OCI-LY1 (cell line): ENCODE measurements at regions not wholly inside any gene's neighbourhood (a gene's known extent, or its start where the extent isn't known, plus 50 kb on each side); places are given as distances from the start of the nearest gene placed in this dataset.

ENCODE experiments used
- H2AFZ ChIP-seq: fragments of 200-600 bp; sonication (generic), shearing (Covaris generic); 2 replicates; pipeline ENCODE4 v1.6.0; 2014; ENCODE audit warnings: antibody characterized with exemption, mild to moderate bottlenecking, low read length
- H3F3A ChIP-seq: fragments of 200-600 bp; sonication (generic), shearing (Covaris generic); 2 replicates; pipeline ENCODE4 v1.6.0; 2014; ENCODE audit warnings: mild to moderate bottlenecking, antibody characterized with exemption, low read length, moderate library complexity; ENCODE audit not compliant: insufficient read depth
- H3K27ac ChIP-seq: fragments of 200-600 bp; sonication (generic); 2 replicates; pipeline ENCODE4 v1.5.1; 2014; ENCODE audit warnings: low read length, mixed run types, mild to moderate bottlenecking, low read depth; ENCODE audit not compliant: poor library complexity, severe bottlenecking
- H3K27me3 ChIP-seq: fragments of 200-600 bp; sonication (generic); 2 replicates; pipeline ENCODE4 v1.6.0; 2014; ENCODE audit warnings: antibody characterized with exemption, mild to moderate bottlenecking, low read length, moderate library complexity; ENCODE audit not compliant: insufficient read depth
- H3K36me3 ChIP-seq: fragments of 200-600 bp; sonication (generic); 2 replicates; pipeline ENCODE4 v1.6.1; 2014; ENCODE audit warnings: mild to moderate bottlenecking, antibody characterized with exemption, low read length, moderate library complexity, mixed read lengths; ENCODE audit not compliant: insufficient read depth
- H3K4me1 ChIP-seq: fragments of 200-600 bp; sonication (generic); 2 replicates; pipeline ENCODE4 v1.5.1; 2014; ENCODE audit warnings: mild to moderate bottlenecking, low read length, moderate library complexity; ENCODE audit not compliant: insufficient read depth, severe bottlenecking
- H3K4me2 ChIP-seq: fragments of 200-600 bp; sonication (generic), shearing (Covaris generic); 2 replicates; pipeline ENCODE4 v1.6.1; 2014; ENCODE audit warnings: low read length
- H3K4me3 ChIP-seq: fragments of 200-600 bp; sonication (generic); 2 replicates; pipeline ENCODE4 v1.5.1; 2014; ENCODE audit warnings: low read length, low read depth, mild to moderate bottlenecking, mixed read lengths; ENCODE audit not compliant: poor library complexity, severe bottlenecking
- H3K79me2 ChIP-seq: fragments of 200-600 bp; shearing (Covaris generic); 2 replicates; pipeline ENCODE4 v1.6.1; 2016; ENCODE audit warnings: mixed run types, low read length, mixed read lengths; ENCODE audit not compliant: insufficient read depth
- H3K9ac ChIP-seq: fragments of 200-600 bp; sonication (generic), shearing (Covaris generic); 2 replicates; pipeline ENCODE4 v1.6.1; 2014; ENCODE audit warnings: mild to moderate bottlenecking, low read length, mixed read lengths
- H3K9me2 ChIP-seq: fragments of 200-600 bp; sonication (generic), shearing (Covaris generic); 2 replicates; pipeline ENCODE4 v1.6.1; 2014; ENCODE audit warnings: low read depth, mild to moderate bottlenecking, low read length, mixed read lengths
- H3K9me3 ChIP-seq: fragments of 200-600 bp; shearing (Covaris generic); 2 replicates; pipeline ENCODE4 v1.6.1; 2014; ENCODE audit warnings: low read length, mixed read lengths
- H4K20me1 ChIP-seq: fragments of 200-600 bp; sonication (generic), shearing (Covaris generic); 2 replicates; pipeline ENCODE4 v1.6.0; 2016; ENCODE audit warnings: mild to moderate bottlenecking, low read length; ENCODE audit not compliant: insufficient read depth
- EZH2 ChIP-seq: fragments of 200-600 bp; sonication (generic), shearing (Covaris generic); IDR thresholded peaks from 2 replicates; pipeline ENCODE4 v1.8.0; 2017; ENCODE audit warnings: borderline replicate concordance, mixed run types, mild to moderate bottlenecking, antibody characterized with exemption, low read length, moderate library complexity, mixed read lengths
- TF ChIP-seq, protein P1 (sequence below): fragments of 200-600 bp; sonication (generic), shearing (Covaris generic); IDR thresholded peaks from 2 replicates; pipeline ENCODE4 v1.5.1; 2017; ENCODE audit warnings: mild to moderate bottlenecking, antibody characterized with exemption, low read length, moderate library complexity, mixed read lengths

DNA sequence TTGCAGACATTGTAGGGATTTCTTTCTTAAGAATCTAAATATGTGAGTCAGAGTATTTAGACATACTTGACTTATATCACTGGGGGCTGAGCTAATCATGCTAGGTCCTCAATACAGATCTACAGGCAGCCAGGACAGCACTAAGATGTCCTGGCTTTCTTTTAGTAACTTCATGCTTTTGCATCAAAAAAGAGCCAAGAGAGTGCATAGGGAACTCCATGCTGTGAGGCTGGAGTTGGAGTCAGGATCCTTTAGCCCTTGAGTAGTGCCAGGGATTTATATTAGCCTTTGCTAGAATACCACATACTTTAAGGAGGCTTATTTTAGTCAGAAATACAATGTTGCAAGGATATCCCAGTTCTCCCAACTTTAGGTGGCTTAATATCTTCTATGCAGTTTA is 289.7 kb downstream of the CCDC85A start:
- Histone ChIP-seq H2AFZ (no peak overlapping the region), H3K27me3 (no peaks in the 10 kb centered on the region), H4K20me1 (no peaks in the 10 kb centered on the region), H3K4me1 (no peaks in the 10 kb centered on the region), H3K4me3 (no peak overlapping the region), H3K27ac (no peak overlapping the region), H3K9me2 (no peaks in the 10 kb centered on the region), H3K4me2 (no peak overlapping the region), H3K79me2 (no peaks in the 10 kb centered on the region), H3K9ac (no peak overlapping the region), H3F3A (no peaks in the 10 kb centered on the region), H3K9me3 (no peaks in the 10 kb centered on the region), H3K36me3 (no peaks in the 10 kb centered on the region)
- TF ChIP-seq, protein P1, sequence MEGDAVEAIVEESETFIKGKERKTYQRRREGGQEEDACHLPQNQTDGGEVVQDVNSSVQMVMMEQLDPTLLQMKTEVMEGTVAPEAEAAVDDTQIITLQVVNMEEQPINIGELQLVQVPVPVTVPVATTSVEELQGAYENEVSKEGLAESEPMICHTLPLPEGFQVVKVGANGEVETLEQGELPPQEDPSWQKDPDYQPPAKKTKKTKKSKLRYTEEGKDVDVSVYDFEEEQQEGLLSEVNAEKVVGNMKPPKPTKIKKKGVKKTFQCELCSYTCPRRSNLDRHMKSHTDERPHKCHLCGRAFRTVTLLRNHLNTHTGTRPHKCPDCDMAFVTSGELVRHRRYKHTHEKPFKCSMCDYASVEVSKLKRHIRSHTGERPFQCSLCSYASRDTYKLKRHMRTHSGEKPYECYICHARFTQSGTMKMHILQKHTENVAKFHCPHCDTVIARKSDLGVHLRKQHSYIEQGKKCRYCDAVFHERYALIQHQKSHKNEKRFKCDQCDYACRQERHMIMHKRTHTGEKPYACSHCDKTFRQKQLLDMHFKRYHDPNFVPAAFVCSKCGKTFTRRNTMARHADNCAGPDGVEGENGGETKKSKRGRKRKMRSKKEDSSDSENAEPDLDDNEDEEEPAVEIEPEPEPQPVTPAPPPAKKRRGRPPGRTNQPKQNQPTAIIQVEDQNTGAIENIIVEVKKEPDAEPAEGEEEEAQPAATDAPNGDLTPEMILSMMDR: no peak
- no peak for TF ChIP-seq EZH2

DNA sequence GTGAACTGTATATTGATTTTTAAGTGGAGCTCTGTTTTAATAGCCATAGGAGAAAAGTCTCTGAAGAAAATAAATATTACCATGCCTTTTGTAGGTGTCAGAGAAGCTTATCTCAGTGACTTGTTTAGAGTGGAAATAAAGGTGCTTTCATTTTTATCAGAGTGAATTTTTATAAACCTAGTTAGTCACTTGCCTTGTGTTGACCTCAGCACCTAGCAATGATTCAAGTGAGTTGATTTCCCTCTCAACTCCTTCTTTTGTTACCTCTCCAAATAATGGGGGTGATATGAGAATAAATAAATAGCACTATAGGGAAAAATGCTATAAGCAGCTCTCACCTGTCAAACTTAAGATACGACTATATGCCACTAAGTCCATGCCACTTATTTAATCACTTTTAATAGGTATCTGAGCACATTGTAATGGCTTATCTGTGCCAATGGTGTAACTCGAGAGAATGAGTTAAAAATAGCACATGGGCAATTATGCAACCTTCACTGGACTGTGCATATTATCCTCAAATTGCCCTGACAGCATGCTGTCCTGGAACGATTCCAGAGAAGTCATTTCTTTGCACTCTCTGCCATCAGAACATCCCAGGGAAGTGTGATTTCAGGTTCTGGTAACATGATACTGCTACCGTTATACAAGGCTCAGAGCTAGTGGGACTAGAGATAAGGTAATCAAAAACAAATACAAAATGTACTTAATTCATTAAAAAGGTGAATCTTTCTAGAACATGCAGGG is 290.8 kb downstream of the CCDC85A start:
- Histone ChIP-seq H3K9ac (no peak overlapping the region), H3K4me2 (no peak overlapping the region)
- TF ChIP-seq, protein P1: no peak
- TF ChIP-seq EZH2: no peak

DNA sequence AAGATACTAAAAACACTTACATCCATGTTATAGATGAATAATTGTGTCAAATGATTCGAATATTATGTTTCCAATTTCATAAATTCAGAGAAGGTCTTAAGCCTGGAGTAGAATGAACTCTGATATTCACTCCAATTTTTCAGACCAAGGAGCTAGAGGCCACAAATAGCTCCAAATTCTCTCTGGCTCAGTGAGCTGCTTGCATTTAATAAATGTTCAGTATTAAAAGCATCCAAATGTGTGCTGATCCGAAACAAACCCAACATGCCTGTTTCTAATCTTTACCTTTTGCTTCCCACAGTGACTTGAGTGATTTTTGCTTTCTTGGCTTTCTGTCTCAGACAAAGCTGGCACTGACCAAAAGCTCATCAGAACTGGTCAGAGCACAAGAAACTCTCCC is 291.4 kb downstream of the CCDC85A start:
- no peak overlapping the region for H3K4me3 ChIP-seq
- H3K4me1 ChIP-seq: no peaks in the 10 kb centered on the region
- H3K9me2 ChIP-seq: no peaks in the 10 kb centered on the region
- no peak overlapping the region for H3K27ac ChIP-seq
- H3K4me2 ChIP-seq: no peak overlapping the region
- H4K20me1 ChIP-seq: no peaks in the 10 kb centered on the region
- no peaks in the 10 kb centered on the region for H3K36me3 ChIP-seq
- H3F3A ChIP-seq: no peaks in the 10 kb centered on the region
- H3K79me2 ChIP-seq: no peaks in the 10 kb centered on the region
- H3K9me3 ChIP-seq: no peaks in the 10 kb centered on the region
- H2AFZ ChIP-seq: no peak overlapping the region
- no peak for TF ChIP-seq EZH2
- TF ChIP-seq, protein P1: no peak
- no peak overlapping the region for H3K9ac ChIP-seq
- no peaks in the 10 kb centered on the region for H3K27me3 ChIP-seq

More for the DNA sequence above, 290.8 kb downstream of the CCDC85A start:
- Histone ChIP-seq H3K4me3 (no peak overlapping the region), H3K4me1 (no peaks in the 10 kb centered on the region), H3K27me3 (no peaks in the 10 kb centered on the region), H3K27ac (no peak overlapping the region), H2AFZ (no peak overlapping the region), H3K36me3 (no peaks in the 10 kb centered on the region), H3K79me2 (no peaks in the 10 kb centered on the region), H4K20me1 (no peaks in the 10 kb centered on the region), H3K9me2 (no peaks in the 10 kb centered on the region), H3F3A (no peaks in the 10 kb centered on the region), H3K9me3 (no peaks in the 10 kb centered on the region)
